GM12878 (cell line): ENCODE measurements at regions not wholly inside any gene's neighbourhood (a gene's known extent, or its start where the extent isn't known, plus 50 kb on each side); places are given as distances from the start of the nearest gene placed in this dataset.

Source experiments
- ASH2L ChIP-seq: fragments of 300-600, 200-600 bp; sonication (generic); IDR thresholded peaks from 2 replicates; pipeline ENCODE4 v1.6.1; 2017; ENCODE audit warnings: low read depth, mild to moderate bottlenecking, borderline replicate concordance
- CREB1 ChIP-seq: IDR thresholded peaks from 2 replicates; pipeline ENCODE4 v1.6.1; 2012; ENCODE audit warnings: low read depth, mild to moderate bottlenecking, inconsistent platforms
- EP300 ChIP-seq, 2 experiments: fragments of 150-350 bp in 1 of 2; IDR thresholded peaks; 2 replicates each; pipeline ENCODE4 v1.6.1; 2011 to 2012; ENCODE audit warnings: low read depth in 2 of 2, low read length in 2 of 2, borderline replicate concordance in 1 of 2, improper control_type of control experiment in 1 of 2, inconsistent platforms in 1 of 2; ENCODE audit not compliant: control insufficient read depth in 1 of 2
- FOS ChIP-seq: IDR thresholded peaks from 3 replicates; pipeline ENCODE4 v1.6.1; 2011; ENCODE audit warnings: borderline replicate concordance; ENCODE audit not compliant: insufficient read length; ENCODE audit errors: extremely low read depth
- KDM1A ChIP-seq: fragments of 200-600 bp; sonication (generic); IDR thresholded peaks from 2 replicates; pipeline ENCODE4 v1.6.1; 2016; ENCODE audit warnings: borderline replicate concordance
- NFXL1 ChIP-seq: fragments of 450-650 bp; IDR thresholded peaks from 2 replicates; pipeline ENCODE4 v1.6.1; 2017; ENCODE audit warnings: antibody characterized with exemption, mild to moderate bottlenecking, borderline replicate concordance
- RAD21 ChIP-seq: IDR thresholded peaks from 2 replicates; pipeline ENCODE4 v1.6.1; 2011; ENCODE audit warnings: mild to moderate bottlenecking, low read depth, low read length, moderate library complexity; ENCODE audit not compliant: insufficient read depth
- SMAD1 ChIP-seq: fragments of 450-650 bp; IDR thresholded peaks from 2 replicates; pipeline ENCODE4 v1.6.1; 2018; ENCODE audit warnings: mild to moderate bottlenecking, low read depth; ENCODE audit not compliant: partially characterized antibody
- ZNF24 ChIP-seq: fragments of 450-650 bp; IDR thresholded peaks from 2 replicates; pipeline ENCODE4 v1.6.1; 2017; ENCODE audit warnings: antibody characterized with exemption, mild to moderate bottlenecking
- TF ChIP-seq, protein P1 (sequence below), 3 experiments: IDR thresholded peaks in 2 of 3; conservative IDR thresholded peaks in 1 of 3; 2 replicates each; pipeline ENCODE4 v1.5.1; 2011; ENCODE audit warnings: low read depth in 3 of 3, low read length in 3 of 3, mild to moderate bottlenecking in 3 of 3, control low read depth in 2 of 3, moderate library complexity in 2 of 3, inconsistent platforms in 1 of 3, mixed read lengths in 1 of 3; ENCODE audit not compliant: control insufficient read depth in 2 of 3, insufficient read depth in 1 of 3; ENCODE audit errors: extremely low read depth in 1 of 3
- TF ChIP-seq, protein P2 (sequence below): IDR thresholded peaks from 2 replicates; pipeline ENCODE4 v1.6.1; 2012; ENCODE audit warnings: low read depth, low read length, improper control_type of control experiment
- TF ChIP-seq, protein P3 (sequence below): fragments of 450-650 bp; IDR thresholded peaks from 2 replicates; pipeline ENCODE4 v1.6.1; 2018; ENCODE audit warnings: borderline replicate concordance, mild to moderate bottlenecking; ENCODE audit not compliant: partially characterized antibody
- TF ChIP-seq, protein P4 (sequence below): IDR thresholded peaks from 2 replicates; pipeline ENCODE4 v1.6.1; 2012; ENCODE audit warnings: low read depth, low read length, improper control_type of control experiment
- TF ChIP-seq, protein P5 (sequence below): fragments of 450-650 bp; IDR thresholded peaks from 2 replicates; pipeline ENCODE4 v1.6.1; 2017; ENCODE audit warnings: mild to moderate bottlenecking

DNA sequence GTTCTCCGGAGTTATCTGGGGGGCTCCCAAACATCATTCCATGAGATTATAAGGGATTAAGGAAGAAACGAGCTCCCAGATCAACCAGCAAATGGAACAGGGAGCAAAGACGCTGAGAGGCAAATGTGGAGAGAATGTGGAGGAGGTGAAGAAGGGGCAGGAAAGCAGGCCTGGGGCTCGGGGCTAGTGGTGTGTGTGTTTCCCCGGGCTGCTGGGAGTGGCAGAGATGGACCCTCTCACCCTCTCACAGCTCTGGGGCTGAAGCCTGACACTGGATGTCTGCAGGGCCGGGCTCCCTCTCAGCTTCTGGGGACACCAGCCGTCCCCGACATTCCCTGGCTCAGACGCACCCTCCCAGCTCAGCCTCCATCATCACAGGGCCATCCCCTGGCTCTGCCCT is 212.6 kb downstream of the THBS2 start:
- TF ChIP-seq, protein P1, sequence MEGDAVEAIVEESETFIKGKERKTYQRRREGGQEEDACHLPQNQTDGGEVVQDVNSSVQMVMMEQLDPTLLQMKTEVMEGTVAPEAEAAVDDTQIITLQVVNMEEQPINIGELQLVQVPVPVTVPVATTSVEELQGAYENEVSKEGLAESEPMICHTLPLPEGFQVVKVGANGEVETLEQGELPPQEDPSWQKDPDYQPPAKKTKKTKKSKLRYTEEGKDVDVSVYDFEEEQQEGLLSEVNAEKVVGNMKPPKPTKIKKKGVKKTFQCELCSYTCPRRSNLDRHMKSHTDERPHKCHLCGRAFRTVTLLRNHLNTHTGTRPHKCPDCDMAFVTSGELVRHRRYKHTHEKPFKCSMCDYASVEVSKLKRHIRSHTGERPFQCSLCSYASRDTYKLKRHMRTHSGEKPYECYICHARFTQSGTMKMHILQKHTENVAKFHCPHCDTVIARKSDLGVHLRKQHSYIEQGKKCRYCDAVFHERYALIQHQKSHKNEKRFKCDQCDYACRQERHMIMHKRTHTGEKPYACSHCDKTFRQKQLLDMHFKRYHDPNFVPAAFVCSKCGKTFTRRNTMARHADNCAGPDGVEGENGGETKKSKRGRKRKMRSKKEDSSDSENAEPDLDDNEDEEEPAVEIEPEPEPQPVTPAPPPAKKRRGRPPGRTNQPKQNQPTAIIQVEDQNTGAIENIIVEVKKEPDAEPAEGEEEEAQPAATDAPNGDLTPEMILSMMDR (IDR thresholded peaks at IDR 0.05 in 2 of 3, conservative IDR thresholded peaks at IDR 0.05 in 1 of 3; ENCODE audit: control insufficient read depth in 2 of 3, extremely low read depth in 1 of 3, insufficient read depth in 1 of 3, low read depth in 3 of 3, low read length in 3 of 3) = no peak
- TF ChIP-seq FOS = no peak
- TF ChIP-seq, protein P2, sequence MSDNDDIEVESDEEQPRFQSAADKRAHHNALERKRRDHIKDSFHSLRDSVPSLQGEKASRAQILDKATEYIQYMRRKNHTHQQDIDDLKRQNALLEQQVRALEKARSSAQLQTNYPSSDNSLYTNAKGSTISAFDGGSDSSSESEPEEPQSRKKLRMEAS = no peak
- TF ChIP-seq, protein P3, sequence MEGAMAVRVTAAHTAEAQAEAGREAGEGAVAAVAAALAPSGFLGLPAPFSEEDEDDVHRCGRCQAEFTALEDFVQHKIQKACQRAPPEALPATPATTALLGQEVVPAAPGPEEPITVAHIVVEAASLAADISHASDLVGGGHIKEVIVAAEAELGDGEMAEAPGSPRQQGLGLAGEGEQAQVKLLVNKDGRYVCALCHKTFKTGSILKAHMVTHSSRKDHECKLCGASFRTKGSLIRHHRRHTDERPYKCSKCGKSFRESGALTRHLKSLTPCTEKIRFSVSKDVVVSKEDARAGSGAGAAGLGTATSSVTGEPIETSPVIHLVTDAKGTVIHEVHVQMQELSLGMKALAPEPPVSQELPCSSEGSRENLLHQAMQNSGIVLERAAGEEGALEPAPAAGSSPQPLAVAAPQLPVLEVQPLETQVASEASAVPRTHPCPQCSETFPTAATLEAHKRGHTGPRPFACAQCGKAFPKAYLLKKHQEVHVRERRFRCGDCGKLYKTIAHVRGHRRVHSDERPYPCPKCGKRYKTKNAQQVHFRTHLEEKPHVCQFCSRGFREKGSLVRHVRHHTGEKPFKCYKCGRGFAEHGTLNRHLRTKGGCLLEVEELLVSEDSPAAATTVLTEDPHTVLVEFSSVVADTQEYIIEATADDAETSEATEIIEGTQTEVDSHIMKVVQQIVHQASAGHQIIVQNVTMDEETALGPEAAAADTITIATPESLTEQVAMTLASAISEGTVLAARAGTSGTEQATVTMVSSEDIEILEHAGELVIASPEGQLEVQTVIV = no peak
- TF ChIP-seq SMAD1 = no peak
- no peak for TF ChIP-seq KDM1A
- TF ChIP-seq, protein P4, sequence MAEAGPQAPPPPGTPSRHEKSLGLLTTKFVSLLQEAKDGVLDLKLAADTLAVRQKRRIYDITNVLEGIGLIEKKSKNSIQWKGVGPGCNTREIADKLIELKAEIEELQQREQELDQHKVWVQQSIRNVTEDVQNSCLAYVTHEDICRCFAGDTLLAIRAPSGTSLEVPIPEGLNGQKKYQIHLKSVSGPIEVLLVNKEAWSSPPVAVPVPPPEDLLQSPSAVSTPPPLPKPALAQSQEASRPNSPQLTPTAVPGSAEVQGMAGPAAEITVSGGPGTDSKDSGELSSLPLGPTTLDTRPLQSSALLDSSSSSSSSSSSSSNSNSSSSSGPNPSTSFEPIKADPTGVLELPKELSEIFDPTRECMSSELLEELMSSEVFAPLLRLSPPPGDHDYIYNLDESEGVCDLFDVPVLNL = no peak
- TF ChIP-seq NFXL1 = no peak
- no peak for TF ChIP-seq RAD21
- TF ChIP-seq CREB1 = no peak
- no peak for TF ChIP-seq ZNF24
- no peak for TF ChIP-seq EP300 (IDR thresholded peaks at IDR 0.05; ENCODE audit: borderline replicate concordance in 1 of 2, control insufficient read depth in 1 of 2, low read depth in 2 of 2, low read length in 2 of 2)
- TF ChIP-seq, protein P5, sequence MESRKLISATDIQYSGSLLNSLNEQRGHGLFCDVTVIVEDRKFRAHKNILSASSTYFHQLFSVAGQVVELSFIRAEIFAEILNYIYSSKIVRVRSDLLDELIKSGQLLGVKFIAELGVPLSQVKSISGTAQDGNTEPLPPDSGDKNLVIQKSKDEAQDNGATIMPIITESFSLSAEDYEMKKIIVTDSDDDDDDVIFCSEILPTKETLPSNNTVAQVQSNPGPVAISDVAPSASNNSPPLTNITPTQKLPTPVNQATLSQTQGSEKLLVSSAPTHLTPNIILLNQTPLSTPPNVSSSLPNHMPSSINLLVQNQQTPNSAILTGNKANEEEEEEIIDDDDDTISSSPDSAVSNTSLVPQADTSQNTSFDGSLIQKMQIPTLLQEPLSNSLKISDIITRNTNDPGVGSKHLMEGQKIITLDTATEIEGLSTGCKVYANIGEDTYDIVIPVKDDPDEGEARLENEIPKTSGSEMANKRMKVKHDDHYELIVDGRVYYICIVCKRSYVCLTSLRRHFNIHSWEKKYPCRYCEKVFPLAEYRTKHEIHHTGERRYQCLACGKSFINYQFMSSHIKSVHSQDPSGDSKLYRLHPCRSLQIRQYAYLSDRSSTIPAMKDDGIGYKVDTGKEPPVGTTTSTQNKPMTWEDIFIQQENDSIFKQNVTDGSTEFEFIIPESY = no peak
- TF ChIP-seq ASH2L = no peak
